ENCODE measurements at regions not wholly inside any gene's neighbourhood (a gene's known extent, or its start where the extent isn't known, plus 50 kb on each side); places are given as distances from the start of the nearest gene placed in this dataset.

GRCh38 chr21:20259031-20259867 is 739.0 kb upstream of the NCAM2 start:
- Histone ChIP-seq H3K4me1 (ENCODE audit: control insufficient read depth in 1 of 2, insufficient read depth in 2 of 2, low read length in 2 of 2) (peaks cover 2 to 6% of the 10 kb centered on the region in 2 experiments), H3K4ac (ENCODE audit: low read depth, low read length) (no peak overlapping the region), H2AFZ (ENCODE audit: insufficient read depth, low read length, poor library complexity) (no peak overlapping the region), H3K36me3 (ENCODE audit: control insufficient read depth in 1 of 2, insufficient read depth in 2 of 2, low read length in 2 of 2) (no peaks in the 10 kb centered on the region), H3K79me1 (ENCODE audit: low read length) (no peaks in the 10 kb centered on the region), H3K18ac (ENCODE audit: low read length) (no peak overlapping the region), H2BK5ac (ENCODE audit: low read depth, low read length, poor library complexity) (no peak overlapping the region), H3K27me3 (ENCODE audit: insufficient read depth, low read length) (no peaks in the 10 kb centered on the region), H2BK120ac (ENCODE audit: insufficient read depth, low read length, poor library complexity) (no peak overlapping the region), H3K4me3 (ENCODE audit: low read depth, low read length) (no peak overlapping the region), H3K27ac (ENCODE audit: low read depth, low read length) (no peak overlapping the region), H2BK12ac (ENCODE audit: low read length) (no peak overlapping the region), H3K79me2 (ENCODE audit: control insufficient read depth, insufficient read depth, low read length, poor library complexity) (no peaks in the 10 kb centered on the region), H3K23ac (ENCODE audit: low read length) (no peak overlapping the region), H4K12ac (ENCODE audit: low read depth, low read length) (no peak overlapping the region), H4K8ac (ENCODE audit: low read depth, low read length) (no peak overlapping the region), H3K4me2 (ENCODE audit: low read length) (no peak overlapping the region), H3K9ac (ENCODE audit: low read length) (no peak overlapping the region), H3K14ac (ENCODE audit: low read length) (no peak overlapping the region), H4K91ac (ENCODE audit: low read depth, low read length) (no peak overlapping the region), H3K9me3 (ENCODE audit: insufficient read depth, low read depth, low read length) (no peaks in the 10 kb centered on the region), H2AK5ac (ENCODE audit: low read length) (no peak overlapping the region)
- WGBS (ENCODE audit: extremely low coverage, insufficient coverage, insufficient read length) = no CpG with 5 or more reads among the region's 7 CpGs
- no peak for DNase-seq

DNA sequence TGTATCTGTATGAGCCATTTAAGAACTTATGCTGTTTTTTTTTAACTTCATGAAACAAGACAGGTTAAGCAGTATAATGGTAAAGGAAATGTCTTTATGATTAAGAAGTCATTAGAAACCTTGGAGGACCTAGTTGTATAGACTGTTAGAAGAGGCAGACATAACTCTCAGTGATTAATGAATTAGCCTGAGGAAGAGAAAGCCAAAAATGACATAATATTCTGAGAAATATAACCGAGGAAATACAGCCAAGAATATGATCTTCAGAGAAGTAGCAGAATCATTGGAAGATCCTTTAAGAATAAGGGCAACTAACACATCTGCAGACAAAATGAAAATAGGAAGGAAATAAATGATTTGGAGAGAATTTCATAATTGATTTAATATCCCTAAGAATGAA is 738.1 kb upstream of the NCAM2 start:
- H2AFZ ChIP-seq (ENCODE audit: insufficient read depth, low read length, poor library complexity) = no peak overlapping the region
- H3K18ac ChIP-seq (ENCODE audit: low read length) = no peak overlapping the region
- H2BK5ac ChIP-seq (ENCODE audit: low read depth, low read length, poor library complexity) = no peak overlapping the region
- no peak overlapping the region for H3K4me2 ChIP-seq (ENCODE audit: low read length)
- no peak overlapping the region for H3K27ac ChIP-seq (ENCODE audit: low read depth, low read length)
- no peak overlapping the region for H4K12ac ChIP-seq (ENCODE audit: low read depth, low read length)
- H4K91ac ChIP-seq (ENCODE audit: low read depth, low read length) = no peak overlapping the region
- WGBS (ENCODE audit: extremely low coverage, insufficient coverage, insufficient read length) = no CpG with 5 or more reads among the region's 1 CpG
- no peak overlapping the region for H2BK120ac ChIP-seq (ENCODE audit: insufficient read depth, low read length, poor library complexity)
- H3K9me3 ChIP-seq (ENCODE audit: insufficient read depth, low read depth, low read length) = no peaks in the 10 kb centered on the region
- no peak overlapping the region for H2BK12ac ChIP-seq (ENCODE audit: low read length)
- H3K36me3 ChIP-seq (ENCODE audit: control insufficient read depth in 1 of 2, insufficient read depth in 2 of 2, low read length in 2 of 2) = no peaks in the 10 kb centered on the region
- no peak overlapping the region for H3K9ac ChIP-seq (ENCODE audit: low read length)
- no peak for DNase-seq
- H3K4me3 ChIP-seq (ENCODE audit: low read depth, low read length) = no peak overlapping the region
- H3K23ac ChIP-seq (ENCODE audit: low read length) = no peak overlapping the region
- no peaks in the 10 kb centered on the region for H3K27me3 ChIP-seq (ENCODE audit: insufficient read depth, low read length)
- peaks cover 2 to 6% of the 10 kb centered on the region in 2 experiments for H3K4me1 ChIP-seq (ENCODE audit: control insufficient read depth in 1 of 2, insufficient read depth in 2 of 2, low read length in 2 of 2)
- H3K4ac ChIP-seq (ENCODE audit: low read depth, low read length) = no peak overlapping the region
- no peaks in the 10 kb centered on the region for H3K79me1 ChIP-seq (ENCODE audit: low read length)
- H4K8ac ChIP-seq (ENCODE audit: low read depth, low read length) = no peak overlapping the region
- H2AK5ac ChIP-seq (ENCODE audit: low read length) = no peak overlapping the region
- H3K14ac ChIP-seq (ENCODE audit: low read length) = no peak overlapping the region
- H3K79me2 ChIP-seq (ENCODE audit: control insufficient read depth, insufficient read depth, low read length, poor library complexity) = no peaks in the 10 kb centered on the region

DNA sequence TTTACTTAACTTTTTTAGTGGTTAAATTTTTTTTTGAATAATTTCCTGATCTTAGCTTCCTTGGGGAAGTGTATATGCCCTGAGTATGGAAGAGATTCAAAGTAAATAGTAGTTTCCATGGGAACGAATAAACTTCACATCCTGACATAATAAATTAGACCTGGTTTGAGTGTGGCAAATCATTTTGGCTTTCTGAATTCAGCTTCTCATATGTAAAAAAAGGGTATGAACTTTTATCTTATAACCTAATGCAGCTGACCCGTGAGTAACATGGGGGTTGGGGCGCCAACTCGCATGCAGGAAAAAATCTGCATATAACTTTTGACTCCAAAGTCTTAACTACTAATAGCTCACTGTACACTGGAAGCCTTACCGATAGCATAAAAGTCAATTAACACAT is 736.8 kb upstream of the NCAM2 start:
- H3K23ac ChIP-seq (ENCODE audit: low read length) = no peak overlapping the region

GRCh38 chr21:20265707-20266440 is 732.3 kb upstream of the NCAM2 start:
- DNase-seq = no peak
- no peak overlapping the region for H4K12ac ChIP-seq (ENCODE audit: low read depth, low read length)
- no peak overlapping the region for H2BK120ac ChIP-seq (ENCODE audit: insufficient read depth, low read length, poor library complexity)
- WGBS (ENCODE audit: extremely low coverage, insufficient coverage, insufficient read length) = no CpG with 5 or more reads among the region's 5 CpGs
- no peak overlapping the region for H3K4me3 ChIP-seq (ENCODE audit: low read depth, low read length)
- no peak overlapping the region for H3K14ac ChIP-seq (ENCODE audit: low read length)
- no peak overlapping the region for H2BK12ac ChIP-seq (ENCODE audit: low read length)
- H3K9me3 ChIP-seq (ENCODE audit: insufficient read depth, low read depth, low read length) = no peaks in the 10 kb centered on the region
- H3K79me2 ChIP-seq (ENCODE audit: control insufficient read depth, insufficient read depth, low read length, poor library complexity) = no peaks in the 10 kb centered on the region
- H2AK5ac ChIP-seq (ENCODE audit: low read length) = no peak overlapping the region
- H3K18ac ChIP-seq (ENCODE audit: low read length) = no peak overlapping the region
- no peak overlapping the region for H2AFZ ChIP-seq (ENCODE audit: insufficient read depth, low read length, poor library complexity)
- H3K9ac ChIP-seq (ENCODE audit: low read length) = no peak overlapping the region
- H3K27me3 ChIP-seq (ENCODE audit: insufficient read depth, low read length) = no peaks in the 10 kb centered on the region
- no peak overlapping the region for H3K23ac ChIP-seq (ENCODE audit: low read length)
- H4K91ac ChIP-seq (ENCODE audit: low read depth, low read length) = no peak overlapping the region
- no peaks in the 10 kb centered on the region for H3K36me3 ChIP-seq (ENCODE audit: control insufficient read depth in 1 of 2, insufficient read depth in 2 of 2, low read length in 2 of 2)
- H3K4me1 ChIP-seq (ENCODE audit: control insufficient read depth in 1 of 2, insufficient read depth in 2 of 2, low read length in 2 of 2) = peaks cover 0 to 4% of the 10 kb centered on the region in 2 experiments
- no peak overlapping the region for H3K4me2 ChIP-seq (ENCODE audit: low read length)
- no peak overlapping the region for H2BK5ac ChIP-seq (ENCODE audit: low read depth, low read length, poor library complexity)
- no peak overlapping the region for H3K27ac ChIP-seq (ENCODE audit: low read depth, low read length)
- no peaks in the 10 kb centered on the region for H3K79me1 ChIP-seq (ENCODE audit: low read length)
- H3K4ac ChIP-seq (ENCODE audit: low read depth, low read length) = no peak overlapping the region
- no peak overlapping the region for H4K8ac ChIP-seq (ENCODE audit: low read depth, low read length)

More for the DNA sequence above, 736.8 kb upstream of the NCAM2 start:
- WGBS (ENCODE audit: extremely low coverage, insufficient coverage, insufficient read length) = no CpG with 5 or more reads among the region's 5 CpGs
- Histone ChIP-seq H3K4me2 (ENCODE audit: low read length) (no peak overlapping the region), H3K4me1 (ENCODE audit: control insufficient read depth in 1 of 2, insufficient read depth in 2 of 2, low read length in 2 of 2) (peaks cover 2 to 6% of the 10 kb centered on the region in 2 experiments), H4K12ac (ENCODE audit: low read depth, low read length) (no peak overlapping the region), H2BK5ac (ENCODE audit: low read depth, low read length, poor library complexity) (no peak overlapping the region), H4K91ac (ENCODE audit: low read depth, low read length) (no peak overlapping the region), H3K9ac (ENCODE audit: low read length) (no peak overlapping the region), H3K36me3 (ENCODE audit: control insufficient read depth in 1 of 2, insufficient read depth in 2 of 2, low read length in 2 of 2) (no peaks in the 10 kb centered on the region), H3K79me1 (ENCODE audit: low read length) (no peaks in the 10 kb centered on the region), H2AFZ (ENCODE audit: insufficient read depth, low read length, poor library complexity) (no peak overlapping the region), H3K4ac (ENCODE audit: low read depth, low read length) (no peak overlapping the region), H3K79me2 (ENCODE audit: control insufficient read depth, insufficient read depth, low read length, poor library complexity) (no peaks in the 10 kb centered on the region), H2AK5ac (ENCODE audit: low read length) (no peak overlapping the region), H3K9me3 (ENCODE audit: insufficient read depth, low read depth, low read length) (no peaks in the 10 kb centered on the region), H3K14ac (ENCODE audit: low read length) (no peak overlapping the region), H3K27me3 (ENCODE audit: insufficient read depth, low read length) (no peaks in the 10 kb centered on the region), H3K4me3 (ENCODE audit: low read depth, low read length) (no peak overlapping the region), H3K18ac (ENCODE audit: low read length) (no peak overlapping the region), H2BK120ac (ENCODE audit: insufficient read depth, low read length, poor library complexity) (no peak overlapping the region), H2BK12ac (ENCODE audit: low read length) (no peak overlapping the region), H4K8ac (ENCODE audit: low read depth, low read length) (no peak overlapping the region), H3K27ac (ENCODE audit: low read depth, low read length) (no peak overlapping the region)
- no peak for DNase-seq
